DND-41 (cell line): ENCODE measurements at regions not wholly inside any gene's neighbourhood (a gene's known extent, or its start where the extent isn't known, plus 50 kb on each side); places are given as distances from the start of the nearest gene placed in this dataset.

ENCODE experiments used
- EZH2 ChIP-seq: IDR thresholded peaks from 3 replicates; pipeline ENCODE4 v1.6.1; 2012; ENCODE audit warnings: borderline replicate concordance, low read depth, mild to moderate bottlenecking, moderate library complexity, low read length, inconsistent platforms; ENCODE audit not compliant: severe bottlenecking
- TF ChIP-seq, protein P1 (sequence below): IDR thresholded peaks from 2 replicates; pipeline ENCODE4 v1.5.1; 2012; ENCODE audit warnings: borderline replicate concordance, low read length, moderate library complexity, mild to moderate bottlenecking; ENCODE audit not compliant: poor library complexity, severe bottlenecking; ENCODE audit errors: extremely low read depth

DNA sequence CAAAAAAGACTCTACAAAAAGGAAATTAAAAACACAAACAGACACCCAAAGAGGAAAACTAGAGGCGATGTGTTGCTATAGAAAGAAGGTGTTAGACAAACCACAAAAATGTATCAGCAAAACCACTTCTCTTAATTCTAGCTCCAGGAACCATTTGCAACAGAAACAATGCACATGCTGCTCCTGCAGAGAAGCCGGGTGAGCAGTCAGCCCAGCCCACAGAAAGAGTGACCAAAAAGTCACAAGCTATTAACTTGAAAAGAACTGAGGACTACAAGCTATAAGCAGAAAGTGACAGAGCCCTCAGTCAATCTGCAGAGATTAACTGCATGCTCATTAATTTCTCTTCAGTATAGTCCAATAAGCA lies 96.2 kb upstream of the KLHL13 start:
- no peak for TF ChIP-seq EZH2
- TF ChIP-seq, protein P1, sequence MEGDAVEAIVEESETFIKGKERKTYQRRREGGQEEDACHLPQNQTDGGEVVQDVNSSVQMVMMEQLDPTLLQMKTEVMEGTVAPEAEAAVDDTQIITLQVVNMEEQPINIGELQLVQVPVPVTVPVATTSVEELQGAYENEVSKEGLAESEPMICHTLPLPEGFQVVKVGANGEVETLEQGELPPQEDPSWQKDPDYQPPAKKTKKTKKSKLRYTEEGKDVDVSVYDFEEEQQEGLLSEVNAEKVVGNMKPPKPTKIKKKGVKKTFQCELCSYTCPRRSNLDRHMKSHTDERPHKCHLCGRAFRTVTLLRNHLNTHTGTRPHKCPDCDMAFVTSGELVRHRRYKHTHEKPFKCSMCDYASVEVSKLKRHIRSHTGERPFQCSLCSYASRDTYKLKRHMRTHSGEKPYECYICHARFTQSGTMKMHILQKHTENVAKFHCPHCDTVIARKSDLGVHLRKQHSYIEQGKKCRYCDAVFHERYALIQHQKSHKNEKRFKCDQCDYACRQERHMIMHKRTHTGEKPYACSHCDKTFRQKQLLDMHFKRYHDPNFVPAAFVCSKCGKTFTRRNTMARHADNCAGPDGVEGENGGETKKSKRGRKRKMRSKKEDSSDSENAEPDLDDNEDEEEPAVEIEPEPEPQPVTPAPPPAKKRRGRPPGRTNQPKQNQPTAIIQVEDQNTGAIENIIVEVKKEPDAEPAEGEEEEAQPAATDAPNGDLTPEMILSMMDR, result no peak
